A673 (cell line): ENCODE measurements at regions not wholly inside any gene's neighbourhood (a gene's known extent, or its start where the extent isn't known, plus 50 kb on each side); places are given as distances from the start of the nearest gene placed in this dataset.

Experiments
- BruUV-seq: library from RNA; stranded (reverse); fragments of 400-500 nt; replicated peaks from 2 replicates; lab custom pipeline; 2021; lab: Mats Ljungman, UMichigan
- CTCF ChIA-PET: fragments of 300-600 bp; sonication (Branson Sonifier 250); formaldehyde crosslinking; loops from one replicate; lab custom pipeline; 2022; ENCODE audit warnings: antibody characterized with exemption; lab: Charles Lee
- POLR2A ChIA-PET: fragments of 300-600 bp; sonication (Branson Sonifier 250); formaldehyde crosslinking; loops from one replicate; lab custom pipeline; 2022; ENCODE audit warnings: antibody characterized with exemption; ENCODE audit not compliant: low non-redundant PET; lab: Charles Lee
- DNase-seq: peaks from one replicate; pipeline ENCODE4 v3.0.0-alpha.2; 2015; ENCODE audit warnings: low spot score
- H3K27ac ChIP-seq: fragments of 200-600 bp; sonication (generic); 2 replicates; pipeline ENCODE4 v1.5.1; 2016; ENCODE audit warnings: mixed run types, low read depth, mild to moderate bottlenecking, mixed read lengths, antibody characterized with exemption, low read length; ENCODE audit not compliant: poor library complexity, severe bottlenecking
- H3K27me3 ChIP-seq: fragments of 200-600 bp; sonication (generic); replicated peaks from 2 replicates; pipeline ENCODE4 v1.6.1; 2017; ENCODE audit warnings: mixed run types, low read depth, mild to moderate bottlenecking, mixed read lengths, antibody characterized with exemption, low read length; ENCODE audit not compliant: insufficient read depth, poor library complexity
- H3K36me3 ChIP-seq: fragments of 200-600 bp; sonication (generic); 2 replicates; pipeline ENCODE4 v1.6.1; 2016; ENCODE audit warnings: mixed run types, mild to moderate bottlenecking, mixed read lengths, antibody characterized with exemption, low read length; ENCODE audit not compliant: insufficient read depth, poor library complexity, severe bottlenecking
- H3K4me1 ChIP-seq: fragments of 200-600 bp; sonication (generic); 2 replicates; pipeline ENCODE4 v1.6.1; 2017; ENCODE audit warnings: mixed run types, mild to moderate bottlenecking, mixed read lengths, antibody characterized with exemption, low read length; ENCODE audit not compliant: insufficient read depth, poor library complexity, severe bottlenecking
- H3K4me3 ChIP-seq: fragments of 200-600 bp; sonication (generic); 2 replicates; pipeline ENCODE4 v1.5.1; 2016; ENCODE audit warnings: low read depth, mixed run types, mild to moderate bottlenecking, mixed read lengths, low read length; ENCODE audit not compliant: poor library complexity, severe bottlenecking
- H3K9me3 ChIP-seq: fragments of 200-600 bp; sonication (generic); 2 replicates; pipeline ENCODE4 v1.6.1; 2016; ENCODE audit warnings: mixed run types, low read depth, mild to moderate bottlenecking, mixed read lengths, antibody characterized with exemption, low read length; ENCODE audit not compliant: poor library complexity, severe bottlenecking
- CTCF ChIP-seq: fragments of 300-800, 200-600 bp; sonication (generic); conservative IDR thresholded peaks from 2 replicates; pipeline ENCODE4 v1.5.1; 2017; ENCODE audit warnings: low read depth, mild to moderate bottlenecking, antibody characterized with exemption, low read length, moderate library complexity, mixed read lengths
- EZH2 ChIP-seq: fragments of 200-600 bp; sonication (generic); IDR thresholded peaks from 2 replicates; pipeline ENCODE4 v1.6.1; 2017; ENCODE audit warnings: borderline replicate concordance, low read depth, mild to moderate bottlenecking, mixed read lengths, antibody characterized with exemption, low read length; ENCODE audit not compliant: poor library complexity, severe bottlenecking
- intact Hi-C: fragments of 100-400 bp; cut with micrococcal nuclease; formaldehyde crosslinking; loops from one replicate; pipeline ENCODE4 v1.10.0; 2022; ENCODE audit not compliant: unreplicated experiment

DNA sequence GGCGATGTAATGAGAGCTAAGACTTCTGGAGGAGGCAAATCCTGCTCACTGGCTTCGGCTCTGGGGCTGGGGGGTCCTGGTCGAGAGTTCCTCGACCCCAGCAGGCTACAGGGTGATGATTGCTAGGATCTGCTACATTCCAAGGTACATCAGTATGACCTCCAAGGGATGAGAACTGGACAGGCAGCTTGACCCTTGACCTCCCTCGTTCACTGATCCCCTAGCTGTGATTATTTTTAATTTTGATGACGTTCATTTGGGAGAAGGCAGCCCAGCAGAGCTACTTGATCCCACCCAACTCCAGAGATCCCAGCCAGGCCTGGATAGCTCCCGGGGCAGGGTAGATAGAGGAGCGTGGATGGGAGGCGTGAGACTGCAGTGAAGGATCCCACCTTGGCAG, 242.3 kb downstream of the MAF start:
- TF ChIP-seq CTCF (no peak), EZH2 (no peak)
- intact Hi-C loops = no loop called here
- Histone ChIP-seq H3K4me1 (no peaks in the 10 kb centered on the region), H3K4me3 (no peak overlapping the region), H3K9me3 (no peaks in the 10 kb centered on the region), H3K27ac (no peak overlapping the region), H3K36me3 (no peaks in the 10 kb centered on the region), H3K27me3 (no peaks in the 10 kb centered on the region)
- POLR2A ChIA-PET = no interaction called here
- no TSS peak for BruUV-seq
- CTCF ChIA-PET = no interaction called here
- no peak for DNase-seq

GRCh38 chr16:79355600-79356358, 244.8 kb downstream of the MAF start:
- Histone ChIP-seq H3K4me3 (no peak overlapping the region), H3K9me3 (no peaks in the 10 kb centered on the region), H3K4me1 (no peaks in the 10 kb centered on the region), H3K36me3 (no peaks in the 10 kb centered on the region), H3K27me3 (no peaks in the 10 kb centered on the region), H3K27ac (no peak overlapping the region)
- ChIA-PET POLR2A (no interaction called here), CTCF (no interaction called here)
- TF ChIP-seq CTCF (no peak), EZH2 (no peak)
- no TSS peak for BruUV-seq
- no peak for DNase-seq
- intact Hi-C loops = no loop called here

DNA sequence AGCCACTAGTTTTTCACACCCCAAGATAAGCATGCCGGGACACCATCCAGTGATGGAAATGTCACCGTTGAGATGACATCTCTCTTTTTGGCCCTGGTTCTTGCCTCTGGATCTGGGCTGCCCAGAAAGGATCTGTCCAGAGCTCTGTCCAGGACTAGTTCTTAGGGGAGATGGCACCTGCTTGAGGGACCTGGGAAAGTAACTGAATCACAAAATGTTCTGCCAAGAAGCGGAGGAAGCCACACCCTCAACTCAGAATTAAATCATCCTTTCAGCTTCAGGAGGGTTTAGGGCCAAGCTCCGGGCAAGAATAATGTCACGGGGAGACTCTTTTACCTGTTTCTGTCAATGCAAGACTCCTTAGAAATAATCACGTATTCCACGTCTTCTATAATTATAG, 248.6 kb downstream of the MAF start:
- Histone ChIP-seq H3K27ac (no peak overlapping the region), H3K27me3 (peaks cover 9% of the 10 kb centered on the region), H3K9me3 (no peaks in the 10 kb centered on the region), H3K4me1 (no peaks in the 10 kb centered on the region), H3K36me3 (no peaks in the 10 kb centered on the region), H3K4me3 (no peak overlapping the region)
- ChIA-PET CTCF (no interaction called here), POLR2A (no interaction called here)
- intact Hi-C loops = loop anchor here (5.0 kb wide), 1 partner anchor 40 kb away; no protein-coding TSS in a partner anchor
- no TSS peak for BruUV-seq
- no peak for DNase-seq
- TF ChIP-seq EZH2 = no peak
- no peak for TF ChIP-seq CTCF
